GM21526 (cell line): ENCODE measurements at regions not wholly inside any gene's neighbourhood (a gene's known extent, or its start where the extent isn't known, plus 50 kb on each side); places are given as distances from the start of the nearest gene placed in this dataset.
"Not testable (repeated sequence)": the region's sequence is repeated elsewhere in the genome, so short reads cannot be mapped to it uniquely, and the experiment has no call there.

Experiments used
- ATAC-seq: cut with Tn5 transposase; IDR thresholded peaks from one replicate; pipeline ENCODE4 v1.9.1; 2021; ENCODE audit warnings: moderate library complexity; ENCODE audit not compliant: unreplicated experiment, low FRiP score

DNA sequence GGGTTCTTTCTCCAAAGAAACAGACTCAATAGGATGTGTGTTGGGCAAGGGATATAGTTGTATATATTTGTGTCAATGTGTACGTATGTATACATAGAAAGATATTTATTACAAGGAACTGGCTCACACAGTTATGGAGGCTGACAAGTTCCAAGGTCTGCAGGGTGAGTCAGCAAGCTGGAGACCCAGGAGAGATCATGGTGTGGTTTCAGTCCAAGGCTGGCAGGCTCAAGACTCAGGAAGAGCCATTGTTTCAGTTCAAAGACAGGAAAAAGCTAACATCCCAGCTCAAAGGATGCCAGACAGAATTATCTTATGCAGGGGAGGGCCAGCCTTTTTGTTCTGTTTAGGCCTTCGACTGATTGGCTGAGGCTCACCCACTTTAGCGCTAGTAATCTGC, 89.9 kb upstream of the RALGAPA2 start:
- ATAC-seq: no peak

DNA sequence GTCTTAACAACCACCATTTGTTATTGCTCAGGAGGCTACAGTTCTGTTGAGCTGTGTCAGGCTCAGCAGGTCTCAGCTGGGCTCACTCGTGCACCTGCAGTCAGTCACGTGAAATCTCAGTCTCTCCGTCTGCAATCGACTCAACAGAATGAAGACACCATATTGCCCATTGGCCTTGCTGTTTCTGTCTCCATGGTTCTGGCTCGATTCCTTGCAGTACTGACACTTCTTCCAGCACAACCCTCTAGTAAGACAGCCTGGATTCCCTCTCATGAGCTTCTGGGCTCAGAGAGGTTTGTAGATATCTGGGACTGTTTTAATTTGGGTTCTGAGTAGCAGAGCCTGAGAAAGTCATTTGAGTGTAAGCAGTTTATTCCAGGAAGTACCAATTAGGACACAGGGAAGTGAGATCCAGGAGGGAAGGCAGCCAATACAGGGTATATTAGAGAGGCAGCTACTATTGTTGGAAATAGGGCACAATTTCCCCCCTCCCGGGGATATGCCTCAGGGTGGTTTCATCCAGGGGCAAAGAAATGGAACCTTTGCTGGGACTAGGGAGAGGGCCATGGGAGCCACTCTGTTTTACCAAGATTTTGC, 87.4 kb upstream of the RALGAPA2 start:
- ATAC-seq: no peak

- no peak for ATAC-seq
Observed at GRCh38 chr20:20797521-20798310, 85.3 kb upstream of the RALGAPA2 start.

- ATAC-seq: no peak
Observed at GRCh38 chr20:20796766-20797440, 84.5 kb upstream of the RALGAPA2 start.

GRCh38 chr20:20795721-20796120, 83.3 kb upstream of the RALGAPA2 start:
- no peak for ATAC-seq

GRCh38 chr20:20795119-20795518, 82.7 kb upstream of the RALGAPA2 start:
- ATAC-seq: no peak

GRCh38 chr20:20793591-20793990, 81.1 kb upstream of the RALGAPA2 start:
- ATAC-seq: no peak

GRCh38 chr20:20791664-20792568, 79.5 kb upstream of the RALGAPA2 start:
- no peak for ATAC-seq

- ATAC-seq: no peak
Observed at GRCh38 chr20:20788308-20788707, 75.9 kb upstream of the RALGAPA2 start.

DNA sequence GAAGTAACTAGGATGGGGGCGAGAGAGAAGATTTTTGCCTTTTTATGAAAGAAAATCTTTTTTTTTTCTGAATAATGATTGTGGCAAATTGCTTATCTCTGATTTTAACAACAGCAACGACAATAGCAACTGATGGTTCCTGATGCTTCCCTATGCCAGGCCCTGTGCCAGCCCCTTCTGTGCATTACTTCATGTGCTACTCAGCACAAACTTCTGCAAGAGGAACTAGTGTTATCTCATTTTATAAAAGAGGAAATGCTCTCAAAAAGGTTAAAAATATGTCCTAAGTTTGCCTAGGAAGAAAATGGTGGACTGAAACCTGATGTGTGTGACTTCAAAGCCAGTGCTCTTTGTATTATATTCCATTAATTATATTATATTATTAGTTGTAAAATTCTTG, 74.0 kb upstream of the RALGAPA2 start:
- no peak for ATAC-seq

GRCh38 chr20:20785226-20785625, 72.8 kb upstream of the RALGAPA2 start:
- no peak for ATAC-seq

- not testable (repeated sequence) for ATAC-seq
Observed at GRCh38 chr20:20784450-20784849, 72.0 kb upstream of the RALGAPA2 start.

DNA sequence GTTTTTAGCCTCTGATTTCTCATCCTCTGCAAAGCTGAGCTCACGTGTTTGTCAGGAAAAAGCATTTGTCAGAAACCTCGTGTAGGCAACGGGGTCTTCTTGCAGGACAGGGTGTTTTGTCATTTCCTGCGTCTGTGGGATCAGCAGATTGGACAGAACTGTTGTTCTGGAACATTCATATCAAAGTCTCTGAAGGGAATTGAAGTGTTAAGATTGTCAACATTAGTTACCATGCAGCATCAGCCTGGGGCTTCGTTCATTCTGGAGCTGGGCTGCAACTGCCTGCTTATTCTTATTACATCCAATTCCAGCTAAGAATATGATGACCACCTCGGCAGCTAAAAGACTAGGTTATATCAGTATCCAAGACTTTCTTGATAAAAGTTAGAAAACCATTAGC, 71.0 kb upstream of the RALGAPA2 start:
- no peak for ATAC-seq

DNA sequence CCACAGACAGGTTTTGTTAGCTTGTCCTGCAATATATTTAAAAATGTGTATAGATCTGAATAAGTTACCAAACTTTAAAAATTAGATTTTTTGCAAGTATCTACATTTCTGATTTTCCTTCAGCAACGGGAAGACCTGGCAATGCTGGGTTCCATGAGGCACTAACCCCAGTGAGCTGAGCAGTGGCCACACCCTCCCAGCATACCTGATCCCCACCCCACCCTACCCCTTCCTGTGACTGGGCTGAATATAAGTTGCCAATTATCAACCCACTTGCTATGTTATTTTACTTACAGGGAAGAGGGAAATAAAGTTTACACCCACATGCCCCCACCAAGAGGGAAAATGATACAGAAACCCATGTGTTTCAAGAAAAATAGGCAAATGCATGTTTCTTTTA, 70.3 kb upstream of the RALGAPA2 start:
- no peak for ATAC-seq

DNA sequence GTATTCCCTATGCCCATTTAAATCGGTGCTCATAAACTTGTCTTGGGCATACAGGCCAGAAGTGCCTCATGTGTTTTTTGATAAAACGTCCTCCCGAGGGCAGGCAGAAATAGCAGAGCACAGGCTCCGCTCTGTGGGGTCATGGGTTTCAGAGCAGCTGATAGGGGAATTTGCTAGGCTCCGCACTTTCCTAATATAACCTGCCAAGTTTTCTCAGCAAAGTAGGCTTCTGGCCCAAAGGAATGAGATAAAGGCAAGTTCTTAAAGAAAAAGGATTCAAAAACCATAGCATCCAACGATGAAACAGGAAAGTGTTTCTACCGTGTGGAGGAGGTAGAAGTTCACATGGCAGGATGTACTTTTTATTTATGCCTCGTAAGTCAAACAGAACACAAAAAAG, 69.8 kb upstream of the RALGAPA2 start:
- ATAC-seq: no peak

GRCh38 chr20:20781029-20781428, 68.6 kb upstream of the RALGAPA2 start:
- no peak for ATAC-seq

- no peak for ATAC-seq
Observed at GRCh38 chr20:20780127-20780824, 67.8 kb upstream of the RALGAPA2 start.

DNA sequence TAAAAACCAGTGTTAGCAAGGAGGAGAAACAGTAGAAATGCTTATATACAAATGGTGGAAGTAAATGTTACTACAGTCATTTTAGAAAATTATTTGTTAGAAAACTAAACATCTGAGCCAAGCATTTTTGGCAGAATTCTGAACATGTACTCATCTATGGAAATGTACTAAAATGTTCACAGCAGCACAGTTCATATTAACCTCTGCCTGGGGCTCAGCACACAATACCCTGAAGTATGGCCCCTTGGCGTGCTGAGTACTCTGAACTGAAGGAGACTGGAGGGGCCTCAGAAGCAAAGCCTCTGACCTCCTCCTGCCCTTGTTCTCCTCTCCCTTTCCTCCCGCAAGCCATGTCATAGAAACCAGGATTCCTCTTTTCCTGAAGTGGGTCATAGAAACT, 66.2 kb upstream of the RALGAPA2 start:
- no peak for ATAC-seq

DNA sequence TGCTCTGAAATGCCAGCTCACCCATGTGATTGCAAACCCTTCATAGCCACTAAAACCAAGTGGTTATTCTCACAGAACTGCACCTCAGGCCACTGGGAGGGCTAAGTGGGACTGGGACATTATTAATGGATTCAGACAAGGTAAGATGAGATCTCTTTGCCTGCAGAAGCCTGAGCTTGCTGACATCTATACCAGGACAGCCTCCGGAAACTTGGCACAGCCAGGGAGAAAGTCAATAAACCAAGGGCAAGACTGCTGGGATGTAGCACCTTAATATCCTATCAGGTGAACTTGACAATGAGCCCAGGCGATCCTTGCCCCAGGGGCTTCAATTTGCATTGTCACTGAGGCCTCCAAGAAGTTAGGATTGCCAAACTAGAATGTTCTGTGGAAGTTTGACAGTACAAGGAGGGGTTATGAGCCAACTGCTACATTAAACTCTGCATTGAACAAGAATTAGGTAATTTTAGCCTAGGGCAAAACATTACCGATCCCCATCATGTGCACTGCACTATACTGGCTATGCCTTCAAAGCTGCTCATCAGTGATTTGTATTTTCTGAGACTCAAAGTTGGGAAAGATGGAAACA, 60.1 kb upstream of the RALGAPA2 start:
- no peak for ATAC-seq
